Neutrophil (primary cell): ENCODE measurements at regions not wholly inside any gene's neighbourhood (a gene's known extent, or its start where the extent isn't known, plus 50 kb on each side); places are given as distances from the start of the nearest gene placed in this dataset.

Source experiments
- H3K27ac ChIP-seq: fragments of 200-600 bp; sonication (generic); 2 replicates; pipeline ENCODE4 v1.5.1; 2016; ENCODE audit warnings: mild to moderate bottlenecking, moderate library complexity
- H3K27me3 ChIP-seq: fragments of 200-600 bp; sonication (generic); 2 replicates; pipeline ENCODE4 v1.6.0; 2016; ENCODE audit warnings: mild to moderate bottlenecking
- H3K36me3 ChIP-seq: fragments of 200-600 bp; sonication (generic); 2 replicates; pipeline ENCODE4 v1.5.1; 2017
- H3K4me1 ChIP-seq, 2 experiments: fragments of 200-600 bp in 1 of 2; sonication (generic) in 1 of 2; 1 replicate in 1 of 2; 2 replicates in 1 of 2; pipeline versions ENCODE4 v1.5.1 to v1.6.1; 2013 to 2016; ENCODE audit warnings: low read depth in 1 of 2, low read length in 1 of 2, mild to moderate bottlenecking in 1 of 2, moderate library complexity in 1 of 2; ENCODE audit not compliant: control insufficient read depth in 1 of 2, insufficient read depth in 1 of 2
- H3K4me3 ChIP-seq, 2 experiments: fragments of 200-600 bp in 1 of 2; sonication (generic) in 1 of 2; 1 replicate in 1 of 2; 2 replicates in 1 of 2; pipeline ENCODE4 v1.5.1; 2013 to 2016; ENCODE audit warnings: low read depth in 1 of 2, low read length in 1 of 2, mild to moderate bottlenecking in 1 of 2, moderate library complexity in 1 of 2
- H3K9me3 ChIP-seq: fragments of 200-600 bp; sonication (generic); 2 replicates; pipeline ENCODE4 v1.5.1; 2016
- CTCF ChIP-seq: fragments of 200-600 bp; sonication (generic); IDR thresholded peaks from 2 replicates; pipeline ENCODE4 v1.5.1; 2016; ENCODE audit warnings: antibody characterized with exemption

DNA sequence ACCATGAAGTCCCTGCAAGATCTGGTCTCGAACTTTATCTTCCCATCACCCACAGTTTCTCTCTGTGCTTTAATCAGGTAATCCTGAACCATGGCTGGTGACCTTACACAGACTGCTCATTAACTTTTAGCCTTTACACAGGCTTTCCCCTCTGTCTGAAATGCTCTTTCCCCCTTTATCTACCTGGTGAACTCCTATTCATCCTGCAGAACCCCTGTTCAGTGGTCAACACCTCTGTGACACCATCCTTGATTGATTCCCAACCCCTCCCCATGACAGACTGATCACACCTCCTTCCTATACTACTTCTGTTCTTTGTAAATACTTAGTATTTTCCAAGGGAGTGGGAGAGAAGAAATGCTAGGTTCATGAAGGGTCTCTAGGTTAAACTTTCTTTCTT, 254.0 kb downstream of the RPS24 start:
- no peaks in the 10 kb centered on the region for H3K36me3 ChIP-seq
- H3K27ac ChIP-seq, result no peak overlapping the region
- H3K27me3 ChIP-seq, result no peaks in the 10 kb centered on the region
- no peak overlapping the region for H3K4me3 ChIP-seq
- no peaks in the 10 kb centered on the region for H3K9me3 ChIP-seq
- no peak for TF ChIP-seq CTCF
- no peaks in the 10 kb centered on the region for H3K4me1 ChIP-seq

- Histone ChIP-seq H3K9me3 (no peaks in the 10 kb centered on the region), H3K36me3 (no peaks in the 10 kb centered on the region), H3K27ac (no peak overlapping the region), H3K4me1 (no peaks in the 10 kb centered on the region), H3K27me3 (no peaks in the 10 kb centered on the region), H3K4me3 (no peak overlapping the region)
- no peak for TF ChIP-seq CTCF
These were observed 255.0 kb downstream of the RPS24 start for GRCh38 chr10:78288663-78289062.

GRCh38 chr10:78290131-78290750, 256.6 kb downstream of the RPS24 start:
- TF ChIP-seq CTCF, result no peak
- Histone ChIP-seq H3K9me3 (no peaks in the 10 kb centered on the region), H3K27me3 (no peaks in the 10 kb centered on the region), H3K4me1 (no peaks in the 10 kb centered on the region), H3K27ac (no peak overlapping the region), H3K36me3 (no peaks in the 10 kb centered on the region), H3K4me3 (no peak overlapping the region)

GRCh38 chr10:78291722-78292121, 258.1 kb downstream of the RPS24 start:
- no peaks in the 10 kb centered on the region for H3K9me3 ChIP-seq
- H3K27me3 ChIP-seq, result no peaks in the 10 kb centered on the region
- no peak overlapping the region for H3K27ac ChIP-seq
- no peaks in the 10 kb centered on the region for H3K4me1 ChIP-seq
- TF ChIP-seq CTCF, result no peak
- H3K4me3 ChIP-seq, result no peak overlapping the region
- no peaks in the 10 kb centered on the region for H3K36me3 ChIP-seq

GRCh38 chr10:78292250-78292981, 258.8 kb downstream of the RPS24 start:
- Histone ChIP-seq H3K9me3 (no peaks in the 10 kb centered on the region), H3K27me3 (no peaks in the 10 kb centered on the region), H3K4me3 (no peak overlapping the region), H3K36me3 (no peaks in the 10 kb centered on the region), H3K27ac (no peak overlapping the region), H3K4me1 (no peaks in the 10 kb centered on the region)
- no peak for TF ChIP-seq CTCF
